ENCODE measurements at regions not wholly inside any gene's neighbourhood (a gene's known extent, or its start where the extent isn't known, plus 50 kb on each side); places are given as distances from the start of the nearest gene placed in this dataset.

GRCh38 chr1:226482196-226482595 is 66.4 kb upstream of the STUM start:
- no peak overlapping the region for H3K27ac Mint-ChIP-seq
- no peaks in the 10 kb centered on the region for H3K36me3 Mint-ChIP-seq
- DNase-seq (ENCODE audit: low spot score), result no peak
- ChIA-PET CTCF (interaction anchor here (3.0 kb wide), 1 partner anchor 25 kb away, joined by 14 read pairs; no protein-coding TSS in a partner anchor), POLR2A (no interaction called here)
- no peaks in the 10 kb centered on the region for H3K27me3 Mint-ChIP-seq (ENCODE audit: low read depth)
- TF ChIP-seq ARID4B (CRISPR knock-in tag; IDR thresholded peaks at IDR 0.05; ENCODE audit: borderline replicate concordance), result no peak
- TF ChIP-seq SOX15 (CRISPR knock-in tag; IDR thresholded peaks at IDR 0.05), result no peak
- no peak for TF ChIP-seq MYBL2 (CRISPR knock-in tag; IDR thresholded peaks at IDR 0.05)
- TF ChIP-seq ATF6 (CRISPR knock-in tag; IDR thresholded peaks at IDR 0.05), result no peak
- TF ChIP-seq GTF2I (CRISPR knock-in tag; conservative IDR thresholded peaks at IDR 0.05), result no peak
- no peak for TF ChIP-seq FOXK1 (CRISPR knock-in tag; IDR thresholded peaks at IDR 0.05)
- no peak for TF ChIP-seq USF2 (CRISPR knock-in tag; IDR thresholded peaks at IDR 0.05)
- TF ChIP-seq MXD4 (CRISPR knock-in tag; IDR thresholded peaks at IDR 0.05; ENCODE audit: borderline replicate concordance), result no peak
- TF ChIP-seq GRHL2 (CRISPR knock-in tag; IDR thresholded peaks at IDR 0.05; ENCODE audit: insufficient replicate concordance, severe bottlenecking), result no peak
- TF ChIP-seq STAT6 (CRISPR knock-in tag; conservative IDR thresholded peaks at IDR 0.05; ENCODE audit: low read depth), result no peak
- TF ChIP-seq CBFB (CRISPR knock-in tag; IDR thresholded peaks at IDR 0.05; ENCODE audit: low read depth), result no peak
- no peak for TF ChIP-seq NR2C2 (CRISPR knock-in tag; IDR thresholded peaks at IDR 0.05)
- ATAC-seq, result no peak
- H3K4me1 Mint-ChIP-seq, result no peaks in the 10 kb centered on the region
- no peaks in the 10 kb centered on the region for H3K9me3 Mint-ChIP-seq
- no peak overlapping the region for H3K4me3 Mint-ChIP-seq

GRCh38 chr1:226482975-226483700 is 65.4 kb upstream of the STUM start:
- Mint-ChIP-seq H3K36me3 (no peaks in the 10 kb centered on the region), H3K27me3 (ENCODE audit: low read depth) (no peaks in the 10 kb centered on the region), H3K9me3 (no peaks in the 10 kb centered on the region), H3K27ac (no peak overlapping the region), H3K4me1 (no peaks in the 10 kb centered on the region), H3K4me3 (no peak overlapping the region)
- no peak for DNase-seq (ENCODE audit: low spot score)
- POLR2A ChIA-PET, result no interaction called here
- CTCF ChIA-PET, result interaction anchor here (0.7 to 3.0 kb wide), 4 partner anchors 26 to 124 kb away, joined by 3 to 14 read pairs (median 5); partner anchors contain the start of gene PARP1
- ATAC-seq, result no peak
- no peak for TF ChIP-seq MXD4 (CRISPR knock-in tag; IDR thresholded peaks at IDR 0.05; ENCODE audit: borderline replicate concordance)
- no peak for TF ChIP-seq ZNF532 (CRISPR knock-in tag; IDR thresholded peaks at IDR 0.05; ENCODE audit: borderline replicate concordance)
- TF ChIP-seq ELF4 (CRISPR knock-in tag; IDR thresholded peaks at IDR 0.05; ENCODE audit: low read depth), result no peak
- no peak for TF ChIP-seq ZNF232 (CRISPR knock-in tag; IDR thresholded peaks at IDR 0.05)
- TF ChIP-seq CTCF (IDR thresholded peaks at IDR 0.05), result no peak

Measured in WTC11 (cell line).